ENCODE measurements at regions not wholly inside any gene's neighbourhood (a gene's known extent, or its start where the extent isn't known, plus 50 kb on each side); places are given as distances from the start of the nearest gene placed in this dataset.

DNA sequence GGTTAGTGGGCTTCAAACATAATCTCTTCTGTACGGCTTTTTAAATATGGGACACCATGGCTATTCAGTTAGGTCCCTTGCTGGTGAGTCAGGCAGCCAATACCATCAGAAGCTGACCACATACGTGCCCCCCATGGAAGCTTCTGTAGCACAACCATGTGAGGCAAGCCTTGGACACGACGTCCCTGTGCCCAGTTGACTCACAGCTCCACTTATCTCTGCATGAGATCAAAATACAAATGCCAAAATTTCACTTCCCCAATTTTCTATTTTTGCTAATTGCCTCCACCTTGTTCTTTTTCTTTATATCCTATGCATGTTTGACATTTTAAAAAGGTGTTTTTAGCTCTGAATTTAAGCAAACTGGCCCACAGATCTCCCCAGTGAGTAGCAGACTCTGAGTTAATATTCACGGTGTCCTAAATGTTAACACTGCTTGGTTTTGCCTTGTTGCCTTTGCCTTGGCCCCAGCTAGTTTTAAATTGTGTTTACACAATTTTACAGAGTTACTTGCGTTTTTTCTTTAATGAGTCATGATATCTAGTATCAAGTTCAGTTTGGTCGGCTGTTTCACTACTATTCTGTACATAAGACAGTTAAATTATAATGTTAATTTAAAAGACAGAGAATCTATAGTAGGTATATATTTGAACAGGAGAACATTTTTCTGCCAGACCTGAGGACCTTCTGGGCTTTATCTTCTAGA, 77.5 kb downstream of the CDCA7 start:
- TF ChIP-seq CTCF (conservative IDR thresholded peaks at IDR 0.05; ENCODE audit: low read depth, low read length), result no peak
- no peak for TF ChIP-seq EZH2 (IDR thresholded peaks at IDR 0.05; ENCODE audit: low read length, unreplicated experiment)
- TF ChIP-seq EZH2phosphoT487 (IDR thresholded peaks at IDR 0.05; ENCODE audit: borderline replicate concordance, low read length), result no peak

All from PC-3 (cell line).